Stimulated activated CD8-positive, alpha-beta memory T cell treated with anti-CD3 and anti-CD28 coated beads, Interleukin-15, amount 100 ng/mL, for 24 hours (primary cell): ENCODE measurements at regions not wholly inside any gene's neighbourhood (a gene's known extent, or its start where the extent isn't known, plus 50 kb on each side); places are given as distances from the start of the nearest gene placed in this dataset.
"Not testable (repeated sequence)": the region's sequence is repeated elsewhere in the genome, so short reads cannot be mapped to it uniquely, and the experiment has no call there.

Experiments used
- DNase-seq: peaks from one replicate; pipeline ENCODE4 v3.0.0-alpha.2; 2020; ENCODE audit warnings: low read depth

DNA sequence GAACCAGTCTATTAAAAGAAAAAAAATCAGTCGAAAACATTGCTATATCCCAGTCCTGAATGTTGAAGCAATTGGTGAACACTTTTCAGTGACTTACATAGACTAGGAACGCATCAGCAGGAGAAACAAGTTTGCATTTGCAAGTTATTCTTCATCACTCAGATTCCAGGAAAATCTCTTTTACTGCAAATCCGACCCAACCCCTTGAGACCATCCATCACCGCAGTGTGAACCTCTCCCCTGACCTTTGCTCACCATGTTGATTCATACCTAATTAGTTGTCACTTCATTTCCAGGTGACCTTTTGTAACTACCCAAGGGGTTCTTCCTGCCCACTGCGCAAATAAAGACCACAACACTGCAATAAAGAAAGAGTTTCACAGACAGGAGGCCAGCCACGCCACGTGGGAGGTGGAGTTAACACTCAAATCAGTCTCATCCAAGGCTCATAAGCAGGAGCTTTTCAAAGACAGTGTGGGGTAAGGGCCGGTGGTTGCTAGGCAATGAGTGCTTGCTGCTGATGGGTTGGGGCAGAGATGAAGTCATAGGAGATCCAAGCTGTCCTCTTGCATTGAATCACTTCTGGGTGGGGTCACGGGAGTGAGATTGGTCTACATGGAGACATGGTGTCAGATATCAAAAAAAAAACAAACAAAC lies 241.3 kb upstream of the TMEM132C start:
- DNase-seq: no peak

DNA sequence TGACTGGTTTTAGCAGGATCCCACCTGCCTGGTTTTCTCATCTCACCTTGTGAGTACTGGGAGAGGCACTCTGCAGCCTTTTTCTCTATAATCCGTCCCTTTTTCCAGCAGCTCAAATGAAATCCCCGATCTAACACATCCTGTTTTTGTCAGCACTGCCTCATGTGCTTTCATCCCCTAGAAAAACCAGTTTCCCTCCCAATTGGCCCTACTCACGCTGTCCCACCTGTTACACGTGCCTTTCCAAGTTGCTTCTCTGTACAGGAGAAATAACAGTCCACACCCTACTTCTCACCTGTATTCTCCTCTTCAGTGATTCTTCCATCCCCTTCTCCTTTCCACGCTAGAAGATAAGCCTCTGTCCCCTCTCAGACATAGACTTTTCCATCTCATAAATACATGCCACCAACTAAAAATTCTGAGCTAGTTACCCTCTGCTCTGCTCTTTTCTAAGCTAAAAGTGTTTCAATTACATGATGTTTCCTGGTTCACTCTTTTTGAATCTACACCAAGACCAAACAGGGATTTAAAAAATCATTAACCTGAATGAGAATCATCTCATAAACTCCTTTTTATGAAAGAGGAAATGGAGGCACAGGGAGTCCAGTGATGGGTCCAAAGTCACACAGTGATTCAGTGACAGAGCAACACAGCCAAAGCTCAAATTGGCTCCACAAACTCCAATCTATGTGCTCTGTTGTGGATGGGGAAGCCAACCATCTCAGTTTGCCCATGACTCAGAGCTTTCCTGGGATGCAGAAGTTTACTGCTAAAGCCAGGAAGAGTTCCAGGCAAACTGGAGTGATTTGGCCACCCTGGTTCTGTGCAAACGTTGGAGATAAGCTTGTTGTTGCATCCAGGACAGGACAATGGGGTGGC lies 240.0 kb upstream of the TMEM132C start:
- DNase-seq: no peak

DNA sequence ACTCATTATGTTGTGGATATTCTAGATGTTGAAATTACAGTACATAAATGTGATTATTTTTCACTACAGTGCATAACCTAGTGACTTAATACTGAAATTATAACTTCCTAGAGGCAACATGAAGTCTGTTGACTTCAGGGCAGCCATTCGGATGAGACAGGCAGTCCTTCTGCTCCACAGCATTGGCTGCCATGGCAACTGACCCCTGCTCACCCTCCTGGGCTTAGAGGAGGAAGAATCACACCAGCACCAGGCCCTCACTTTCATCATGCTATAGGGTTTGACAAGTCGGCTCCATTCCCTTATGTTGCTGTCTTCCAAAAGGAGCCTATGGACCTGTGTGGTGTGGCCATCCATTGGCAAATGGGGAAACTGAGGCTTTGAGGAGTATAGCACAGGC lies 233.5 kb upstream of the TMEM132C start:
- no peak for DNase-seq

DNA sequence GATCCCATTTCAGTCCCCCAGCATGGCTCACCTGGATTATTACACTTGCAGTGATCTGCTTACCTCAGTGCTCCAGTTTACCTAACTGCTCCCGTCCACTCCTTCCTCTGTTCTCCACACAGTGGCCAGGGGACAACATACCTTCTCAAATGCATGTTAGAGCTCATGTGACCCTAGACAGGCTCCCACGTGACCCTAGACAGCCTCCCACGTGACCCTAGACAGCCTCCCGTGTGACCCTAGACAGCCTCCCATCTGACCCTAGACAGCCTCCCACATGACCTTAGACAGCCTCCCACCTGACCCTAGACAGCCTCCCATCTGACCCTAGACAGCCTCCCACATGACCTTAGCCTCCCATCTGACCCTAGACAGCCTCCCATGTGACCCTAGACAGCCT lies 226.0 kb upstream of the TMEM132C start:
- no peak for DNase-seq

DNA sequence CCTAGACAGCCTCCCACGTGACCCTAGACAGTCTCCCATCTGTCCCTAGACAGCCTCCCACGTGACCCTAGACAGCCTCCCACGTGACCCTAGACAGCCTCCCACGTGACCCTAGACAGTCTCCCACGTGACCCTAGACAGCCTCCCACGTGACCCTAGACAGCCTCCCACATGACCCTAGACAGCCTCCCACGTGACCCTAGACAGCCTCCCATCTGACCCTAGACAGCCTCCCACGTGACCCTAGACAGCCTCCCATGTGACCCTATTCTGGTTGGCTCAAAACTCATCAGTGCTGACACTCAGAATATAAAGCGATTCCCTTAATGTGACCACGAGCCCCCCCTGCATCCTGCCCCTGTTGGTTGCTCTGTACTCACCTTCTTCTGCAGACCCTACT lies 224.7 kb upstream of the TMEM132C start:
- not testable (repeated sequence) for DNase-seq

DNA sequence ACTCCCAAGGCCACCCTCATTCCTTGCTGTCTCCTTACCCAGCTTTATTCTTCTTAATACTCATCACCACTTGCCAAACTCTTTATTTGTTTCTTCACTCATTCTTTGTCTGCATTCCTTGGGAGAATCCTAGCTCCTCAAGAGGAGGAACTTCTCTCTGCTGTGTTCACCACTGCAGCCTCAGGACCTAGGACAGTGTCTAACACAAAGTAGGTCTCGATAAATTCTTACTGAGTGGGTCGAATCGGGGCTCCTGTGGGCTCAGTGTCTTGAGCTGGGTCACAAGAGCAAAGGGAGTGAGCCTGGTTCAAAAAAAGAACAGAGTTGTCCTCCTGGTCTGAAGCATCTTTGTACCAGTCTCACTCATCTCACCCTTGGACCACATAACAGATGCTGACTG lies 224.1 kb upstream of the TMEM132C start:
- DNase-seq: no peak

DNA sequence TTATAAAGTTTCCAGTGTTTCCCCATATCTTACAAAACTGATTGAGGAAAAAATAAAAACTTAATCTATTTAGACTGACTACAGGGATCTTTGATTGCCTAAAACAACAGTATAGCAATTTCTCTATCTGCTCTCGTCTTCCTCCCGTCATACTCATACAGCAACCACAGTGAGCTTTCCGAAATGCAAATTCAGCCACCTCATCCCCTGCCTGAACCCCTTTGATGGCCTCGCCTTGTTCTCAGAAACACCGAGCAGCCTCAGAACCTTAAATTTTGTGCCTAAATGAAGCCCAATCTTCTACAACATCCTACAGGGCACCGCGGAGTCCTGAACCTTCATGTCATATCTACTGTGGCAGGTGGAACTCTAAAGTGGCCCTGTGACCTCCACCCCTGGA lies 223.7 kb upstream of the TMEM132C start:
- no peak for DNase-seq

DNA sequence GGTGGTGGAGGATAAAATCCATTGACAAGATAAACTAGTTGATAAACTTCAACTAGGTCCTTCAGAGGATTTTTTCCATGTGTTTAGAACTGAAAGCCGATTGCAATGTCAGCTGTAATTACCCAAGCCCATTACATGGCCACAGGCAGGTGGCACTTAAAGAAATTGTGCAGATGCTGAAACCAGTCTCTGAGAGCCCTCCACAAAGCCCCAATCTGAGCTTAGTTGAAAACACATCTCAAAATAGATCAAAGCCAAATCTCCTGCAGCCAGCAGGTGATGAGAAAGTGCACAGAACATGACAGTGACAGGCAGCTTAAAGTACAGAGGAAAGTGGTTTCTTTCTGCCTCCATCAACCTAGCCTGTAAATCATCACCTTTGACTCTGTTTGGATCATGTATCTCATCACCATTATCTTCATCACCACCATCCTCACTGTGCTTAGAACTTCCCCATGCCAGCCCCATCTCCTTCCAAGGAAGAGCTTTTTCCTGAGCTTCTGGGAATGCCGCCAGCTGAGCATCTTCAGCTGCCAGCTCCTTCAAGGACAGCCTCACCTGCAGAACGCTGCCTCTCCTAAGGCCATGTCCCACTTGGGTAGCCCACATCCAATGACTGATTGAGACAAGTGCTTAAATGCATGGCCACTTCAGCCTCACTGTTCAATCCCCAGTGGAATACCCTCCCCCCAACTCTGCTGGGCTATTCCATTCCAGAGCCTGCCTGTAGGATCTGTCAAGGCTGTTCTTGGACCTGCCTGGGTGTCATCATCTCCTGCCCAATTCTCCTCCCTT lies 219.5 kb upstream of the TMEM132C start:
- no peak for DNase-seq

DNA sequence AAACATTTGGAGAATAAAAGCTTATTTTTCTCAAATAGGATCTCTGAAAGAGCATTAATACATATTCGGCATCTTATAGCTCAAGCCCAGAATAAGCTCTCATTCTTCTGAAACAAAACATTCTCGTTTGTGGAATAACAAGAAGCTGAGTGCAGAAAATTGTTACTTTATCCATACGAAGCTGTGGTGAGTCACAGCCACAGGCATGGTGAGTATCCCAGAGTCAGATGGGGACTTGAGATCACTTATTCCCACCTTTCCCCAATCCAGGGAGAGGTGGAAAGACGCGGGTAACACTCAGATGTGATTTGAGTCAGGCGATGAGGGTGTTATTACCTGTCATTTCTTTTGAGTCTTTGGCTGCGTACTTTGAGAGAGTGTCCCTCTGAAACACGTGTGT lies 214.6 kb upstream of the TMEM132C start:
- no peak for DNase-seq

DNA sequence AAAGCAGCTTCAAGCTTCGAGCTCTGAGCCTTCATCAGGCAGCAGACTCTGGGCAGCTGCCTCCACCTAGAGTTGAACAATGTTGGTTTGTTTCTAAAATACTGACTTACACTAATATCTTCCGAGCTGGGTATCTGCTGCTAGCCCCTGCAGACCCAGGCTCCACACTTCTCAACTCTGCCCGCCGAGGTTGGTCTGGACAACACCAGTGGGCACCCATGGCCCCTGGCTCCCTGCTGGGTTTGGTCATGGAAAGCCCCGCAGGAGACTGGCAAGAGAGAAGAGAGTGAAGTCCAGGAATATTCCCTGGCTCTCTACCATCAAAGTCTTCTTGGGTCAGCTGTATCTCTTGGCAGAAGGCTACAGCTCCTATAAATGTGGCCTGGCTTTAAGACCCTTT lies 214.2 kb upstream of the TMEM132C start:
- DNase-seq: no peak

DNA sequence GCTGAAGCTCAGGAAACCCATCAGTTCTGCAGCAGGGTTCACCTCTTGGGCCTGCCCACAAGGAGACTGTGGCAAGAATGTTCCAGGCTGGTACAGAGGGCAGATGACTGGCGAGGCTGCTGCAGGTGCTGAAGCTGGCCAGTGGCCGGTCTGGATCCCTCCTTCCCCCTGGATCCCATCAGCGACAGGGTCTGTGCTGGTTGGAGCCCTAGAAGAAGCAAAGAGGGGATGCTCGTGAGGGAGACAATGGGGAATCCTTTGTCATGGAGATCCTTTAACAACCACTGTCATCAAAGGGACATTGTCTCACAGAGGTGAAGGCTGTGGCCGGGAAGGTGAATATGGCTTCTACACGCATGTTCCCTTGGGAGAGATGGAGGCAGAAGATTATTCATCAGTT lies 211.4 kb upstream of the TMEM132C start:
- no peak for DNase-seq

DNA sequence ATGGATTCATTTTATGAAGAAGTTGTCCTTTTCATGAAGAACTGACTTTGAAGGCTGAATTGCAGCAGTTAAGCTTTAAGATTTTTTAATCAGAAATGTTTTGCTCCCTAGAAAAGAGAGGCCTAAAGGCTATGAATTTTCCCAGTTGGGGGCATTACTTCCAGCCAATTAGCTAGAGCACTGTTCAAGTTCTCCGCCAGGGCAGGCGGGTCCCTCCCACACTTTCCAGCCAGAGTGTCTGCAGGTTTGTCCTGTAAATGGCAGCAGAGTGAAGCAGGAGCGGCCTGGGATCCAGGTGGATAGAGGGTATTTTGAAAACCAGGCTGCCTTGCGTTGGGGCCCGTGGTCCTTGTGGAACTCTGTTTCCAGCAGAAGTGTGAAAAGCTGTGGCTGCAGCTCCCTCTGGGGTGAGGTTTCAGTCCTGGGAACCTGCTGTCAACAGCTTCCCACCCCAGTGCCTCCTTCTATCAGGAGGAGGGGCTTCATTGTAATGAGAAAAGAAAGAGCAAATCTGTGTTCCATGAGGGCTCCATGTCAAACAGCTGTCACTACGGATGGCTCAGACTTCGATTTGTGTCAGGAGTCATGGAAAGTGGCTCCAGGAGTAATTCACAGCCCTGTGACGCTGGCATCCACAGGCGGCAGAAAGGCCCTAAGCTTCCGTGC lies 210.7 kb upstream of the TMEM132C start:
- no peak for DNase-seq

DNA sequence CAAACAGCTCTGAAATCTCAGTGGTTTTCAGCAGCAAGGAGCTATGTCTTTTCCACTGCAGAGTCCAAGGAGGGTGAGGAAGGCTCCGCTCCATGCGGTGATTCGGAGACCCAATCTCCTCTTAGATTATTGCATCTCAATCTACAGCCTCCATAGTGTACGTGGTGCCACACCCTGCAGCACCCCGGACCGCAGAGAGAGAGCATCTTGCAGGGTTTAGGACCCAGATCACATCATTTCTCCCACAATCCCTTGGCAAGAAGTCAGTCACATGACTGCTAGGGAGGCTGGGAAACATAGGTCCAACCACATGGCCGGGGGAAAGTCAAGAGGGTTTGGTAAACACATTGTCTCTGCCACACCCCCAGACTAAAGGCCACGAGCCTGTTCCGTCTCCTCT lies 209.4 kb upstream of the TMEM132C start:
- no peak for DNase-seq

DNA sequence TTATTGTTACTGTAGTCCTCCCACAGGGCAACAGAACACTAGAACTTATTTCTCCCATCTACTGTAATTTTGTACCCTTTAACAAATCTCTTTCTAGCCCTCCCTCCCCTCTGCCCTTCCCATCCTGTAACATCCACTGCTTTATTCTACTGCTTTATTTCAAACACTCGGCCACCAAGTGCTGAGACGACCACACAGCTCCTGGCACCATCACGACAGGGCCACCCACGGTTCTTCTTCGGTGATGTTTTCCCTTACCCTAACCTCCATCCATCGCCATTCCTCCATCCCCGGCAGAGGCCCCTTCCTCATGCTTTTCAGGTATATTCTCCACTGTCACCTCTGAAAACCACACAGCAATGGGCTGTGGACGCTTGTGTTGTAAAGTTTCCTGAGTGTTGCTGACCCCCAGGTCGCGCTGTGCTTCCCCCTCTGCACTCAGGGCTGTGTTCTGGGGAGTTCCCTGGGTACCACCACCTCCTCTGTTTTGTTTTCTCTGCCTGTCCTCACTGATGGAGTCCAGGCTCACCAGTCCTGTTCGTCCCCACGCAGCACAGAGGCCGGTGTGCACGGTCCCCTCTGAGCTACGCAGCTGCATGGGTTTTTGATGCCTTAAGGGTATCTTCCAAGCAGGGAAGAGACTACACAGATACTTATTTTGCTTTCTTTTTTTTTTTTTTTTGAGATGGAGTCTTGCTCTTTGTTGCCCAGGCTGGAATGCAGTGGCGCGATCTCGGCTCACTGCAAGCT lies 207.2 kb upstream of the TMEM132C start:
- DNase-seq: no peak

DNA sequence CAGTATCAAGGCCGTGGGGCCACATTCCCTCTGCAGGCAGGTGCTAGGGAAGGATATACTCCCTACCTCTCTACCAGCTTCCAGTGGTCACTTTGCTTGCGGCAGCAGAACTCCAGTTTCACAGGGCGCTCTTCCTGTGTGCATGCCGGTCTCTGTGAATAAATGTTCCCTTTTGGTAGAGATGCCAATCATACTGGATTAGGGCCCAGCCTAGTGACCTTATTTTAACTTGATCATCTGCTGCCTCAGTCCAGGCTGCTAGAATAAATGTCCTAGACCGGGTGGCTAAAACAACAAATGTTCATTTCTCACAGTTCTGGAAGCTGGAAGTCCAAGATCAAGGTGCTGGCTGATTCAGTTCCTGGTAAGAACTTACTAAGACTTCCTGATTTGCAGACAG lies 198.8 kb upstream of the TMEM132C start:
- no peak for DNase-seq

DNA sequence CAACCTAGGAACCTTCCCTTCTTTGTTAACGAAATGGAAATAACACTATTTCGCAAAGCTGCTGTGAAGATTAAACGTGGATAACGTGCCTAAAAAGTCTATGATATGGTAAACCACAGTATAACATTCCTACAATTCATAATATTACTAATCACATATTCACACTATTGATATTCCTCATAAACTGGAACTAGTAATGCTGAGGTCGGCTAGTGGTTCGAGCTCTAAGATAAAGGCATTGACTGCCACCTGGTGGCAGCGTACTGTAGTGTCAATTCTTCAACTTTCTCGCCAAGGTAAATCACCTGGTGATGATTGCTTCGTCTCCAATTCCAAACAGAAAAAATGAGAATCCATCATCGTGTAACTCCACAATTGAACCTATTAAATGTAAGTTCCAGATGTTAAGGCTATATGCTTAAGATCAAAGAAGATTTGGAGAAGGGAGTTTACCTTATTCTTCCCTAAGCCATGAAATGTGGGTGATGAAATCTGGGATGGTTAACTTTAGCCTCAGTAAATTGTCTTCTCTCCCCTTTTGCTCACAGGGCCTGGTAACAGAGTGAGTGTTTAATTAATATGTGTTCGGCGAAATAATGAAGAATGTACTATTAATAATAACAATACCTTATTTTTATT lies 197.5 kb upstream of the TMEM132C start:
- no peak for DNase-seq

DNA sequence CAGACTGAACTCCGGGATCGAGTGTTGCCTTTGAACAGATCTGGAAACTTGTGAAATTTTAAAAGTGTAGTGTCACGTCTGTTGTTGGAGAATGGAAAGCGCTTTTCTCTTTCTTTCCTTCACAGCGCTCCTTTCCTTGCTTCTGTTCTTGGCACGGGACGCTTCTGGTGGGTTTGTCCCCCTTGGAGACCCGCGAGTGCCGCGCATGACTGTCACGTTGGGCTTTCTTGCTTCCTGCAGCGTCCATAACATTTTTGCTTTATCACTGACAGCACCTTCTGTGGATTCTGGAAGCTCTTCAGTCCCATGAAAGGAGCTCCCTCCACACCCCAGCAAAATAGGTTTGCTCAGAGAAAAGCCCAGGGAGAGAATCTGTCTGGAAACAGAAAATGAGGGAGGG lies 193.0 kb upstream of the TMEM132C start:
- DNase-seq: no peak

DNA sequence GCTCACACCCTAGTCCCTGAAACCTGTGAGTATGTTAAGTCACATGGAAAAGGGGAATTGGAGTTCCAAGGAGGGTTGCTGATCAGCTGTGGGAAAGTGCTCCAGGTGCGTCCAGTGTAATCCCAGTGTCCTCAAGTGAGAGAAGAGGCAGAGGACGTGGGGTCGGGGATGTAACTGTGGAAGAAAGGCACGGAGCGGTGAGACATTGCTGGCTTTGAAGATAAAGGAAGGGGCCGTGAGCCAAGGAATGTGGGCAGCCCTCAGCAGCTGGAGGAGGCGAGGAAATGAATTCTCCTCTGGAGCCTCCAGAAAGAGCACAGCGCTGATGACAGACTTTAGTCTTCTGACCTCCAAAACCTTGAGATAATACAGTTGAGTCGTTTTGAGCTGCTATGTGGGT lies 191.6 kb upstream of the TMEM132C start:
- DNase-seq: no peak

DNA sequence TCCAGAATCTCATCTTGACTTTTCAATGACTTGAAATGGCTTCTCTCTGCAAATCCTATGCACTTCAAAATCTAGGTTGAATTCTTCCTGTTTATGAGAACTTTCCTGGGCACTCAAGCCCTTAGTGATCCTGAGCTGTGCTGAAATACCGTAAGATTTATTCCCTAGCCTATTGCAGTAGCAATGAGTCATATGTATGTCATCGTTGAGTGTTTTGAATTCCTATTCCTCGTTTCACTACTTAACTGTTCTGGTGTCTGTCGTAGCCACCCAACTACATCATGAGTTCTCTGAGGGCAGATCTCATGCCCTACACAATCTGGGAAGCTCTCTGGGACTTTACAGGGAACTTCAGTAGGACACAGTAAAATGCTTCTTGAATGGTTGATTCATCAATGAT lies 190.8 kb upstream of the TMEM132C start:
- DNase-seq: no peak

DNA sequence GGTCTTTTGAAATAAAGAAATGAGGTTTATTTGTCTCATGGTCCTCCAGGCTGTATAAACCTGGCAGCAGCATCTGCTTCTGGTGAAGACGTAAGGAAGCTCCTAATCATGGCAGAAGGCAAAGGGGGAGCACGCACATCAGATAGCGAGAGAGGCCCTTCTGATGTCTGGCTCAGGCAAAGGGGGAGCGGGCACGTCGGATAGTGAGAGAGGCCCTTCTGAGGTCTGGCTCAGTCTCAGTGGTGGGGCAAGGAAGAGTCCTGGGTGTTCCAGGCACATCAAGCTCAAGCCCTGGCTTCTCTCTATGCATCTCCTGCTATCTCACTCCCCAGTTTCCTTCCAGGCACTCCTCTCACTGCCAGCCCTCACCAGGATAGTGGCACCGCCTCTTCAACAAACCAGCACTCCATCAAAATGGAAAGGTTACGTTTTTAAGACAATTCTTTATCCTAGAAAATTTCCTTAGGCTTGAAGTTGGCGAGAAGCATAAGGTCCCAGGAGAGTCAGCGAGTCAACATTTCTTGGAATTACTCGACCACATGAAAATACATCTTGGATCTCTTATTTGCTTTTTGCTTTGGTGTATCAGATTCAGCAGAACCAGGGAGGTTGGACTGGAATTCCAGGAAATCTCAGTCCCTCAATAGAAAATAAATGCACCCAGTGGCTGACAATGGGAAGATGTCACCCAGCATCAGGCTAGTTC lies 189.6 kb upstream of the TMEM132C start:
- no peak for DNase-seq

DNA sequence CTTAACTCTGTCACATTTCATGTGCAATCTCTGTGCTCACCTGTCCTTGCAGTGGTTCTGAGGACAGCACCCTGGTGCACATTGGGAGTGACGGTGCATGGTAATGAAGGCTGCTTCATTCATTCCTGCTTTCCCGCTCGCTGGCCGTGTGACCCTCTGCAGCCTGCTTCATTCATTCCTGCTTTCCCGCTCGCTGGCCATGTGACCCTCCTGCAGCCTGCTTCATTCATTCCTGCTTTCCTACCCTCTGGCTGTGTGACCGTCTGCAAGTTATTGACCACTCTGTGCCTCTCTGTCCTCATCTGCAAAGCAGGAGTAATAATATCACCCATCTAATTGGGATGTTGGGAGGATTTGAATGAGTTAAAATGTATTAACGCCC lies 189.1 kb upstream of the TMEM132C start:
- no peak for DNase-seq
